ENCODE measurements at regions not wholly inside any gene's neighbourhood (a gene's known extent, or its start where the extent isn't known, plus 50 kb on each side); places are given as distances from the start of the nearest gene placed in this dataset.
"Not testable (repeated sequence)": the region's sequence is repeated elsewhere in the genome, so short reads cannot be mapped to it uniquely, and the experiment has no call there.

- H3K9me3 ChIP-seq: no peaks in the 10 kb centered on the region
- H3K36me3 ChIP-seq: no peaks in the 10 kb centered on the region
- H3K27ac ChIP-seq: no peak overlapping the region
- intact Hi-C loops (cut with DNase I; ENCODE audit: low total_unique reads): no loop called here
- DNase-seq: no peak
- no peak for TF ChIP-seq CTCF (IDR thresholded peaks at IDR 0.05)
- H3K4me3 ChIP-seq: no peak overlapping the region
- no peaks in the 10 kb centered on the region for H3K27me3 ChIP-seq
- no peaks in the 10 kb centered on the region for H3K4me1 ChIP-seq
Observed at GRCh38 chr1:196027127-196027526, 581.1 kb downstream of the KCNT2 start.

- H3K36me3 ChIP-seq; DNase-seq; H3K9me3 ChIP-seq; H3K27me3 ChIP-seq; H3K4me3 ChIP-seq; intact Hi-C loops (cut with DNase I; ENCODE audit: low total_unique reads); H3K4me1 ChIP-seq; H3K27ac ChIP-seq: not testable (repeated sequence)
Observed at GRCh38 chr1:196021174-196021573, 587.1 kb downstream of the KCNT2 start.

- Histone ChIP-seq H3K9me3 (no peaks in the 10 kb centered on the region), H3K27me3 (no peaks in the 10 kb centered on the region), H3K4me1 (no peaks in the 10 kb centered on the region), H3K27ac (no peak overlapping the region), H3K4me3 (no peak overlapping the region), H3K36me3 (no peaks in the 10 kb centered on the region)
- TF ChIP-seq CTCF (IDR thresholded peaks at IDR 0.05): no peak
- intact Hi-C loops (cut with DNase I; ENCODE audit: low total_unique reads): no loop called here
- DNase-seq: no peak
Observed at GRCh38 chr1:196009362-196009761, 598.9 kb downstream of the KCNT2 start.

- no peaks in the 10 kb centered on the region for H3K36me3 ChIP-seq
- no peak for TF ChIP-seq CTCF (IDR thresholded peaks at IDR 0.05)
- DNase-seq: no peak
- no peaks in the 10 kb centered on the region for H3K4me1 ChIP-seq
- H3K9me3 ChIP-seq: no peaks in the 10 kb centered on the region
- intact Hi-C loops (cut with DNase I; ENCODE audit: low total_unique reads): no loop called here
- no peak overlapping the region for H3K4me3 ChIP-seq
- H3K27me3 ChIP-seq: no peaks in the 10 kb centered on the region
- no peak overlapping the region for H3K27ac ChIP-seq
Observed at GRCh38 chr1:196007763-196008162, 600.5 kb downstream of the KCNT2 start.

GRCh38 chr1:196005426-196005825, 602.8 kb downstream of the KCNT2 start:
- no peaks in the 10 kb centered on the region for H3K9me3 ChIP-seq
- H3K4me3 ChIP-seq: no peak overlapping the region
- no peak for TF ChIP-seq CTCF (IDR thresholded peaks at IDR 0.05)
- H3K4me1 ChIP-seq: no peaks in the 10 kb centered on the region
- no peaks in the 10 kb centered on the region for H3K27me3 ChIP-seq
- H3K27ac ChIP-seq: no peak overlapping the region
- DNase-seq: no peak
- intact Hi-C loops (cut with DNase I; ENCODE audit: low total_unique reads): no loop called here
- no peaks in the 10 kb centered on the region for H3K36me3 ChIP-seq

- intact Hi-C loops (cut with DNase I; ENCODE audit: low total_unique reads); H3K4me1 ChIP-seq; H3K27ac ChIP-seq; H3K9me3 ChIP-seq; H3K27me3 ChIP-seq; H3K36me3 ChIP-seq; H3K4me3 ChIP-seq; DNase-seq: not testable (repeated sequence)
Observed at GRCh38 chr1:196004388-196004787, 603.9 kb downstream of the KCNT2 start.

- Histone ChIP-seq H3K36me3 (no peaks in the 10 kb centered on the region), H3K9me3 (no peaks in the 10 kb centered on the region), H3K27me3 (no peaks in the 10 kb centered on the region), H3K4me1 (no peaks in the 10 kb centered on the region), H3K27ac (no peak overlapping the region), H3K4me3 (no peak overlapping the region)
- intact Hi-C loops (cut with DNase I; ENCODE audit: low total_unique reads): no loop called here
- no peak for DNase-seq
- TF ChIP-seq CTCF (IDR thresholded peaks at IDR 0.05): no peak
Observed at GRCh38 chr1:196002906-196003305, 605.3 kb downstream of the KCNT2 start.

GRCh38 chr1:196002296-196002695, 605.9 kb downstream of the KCNT2 start:
- intact Hi-C loops (cut with DNase I; ENCODE audit: low total_unique reads); DNase-seq; H3K4me1 ChIP-seq; H3K27ac ChIP-seq; H3K36me3 ChIP-seq; H3K27me3 ChIP-seq; H3K9me3 ChIP-seq; H3K4me3 ChIP-seq: not testable (repeated sequence)

Data from tibial artery (tissue), 4 donors.